ENCODE measurements at regions not wholly inside any gene's neighbourhood (a gene's known extent, or its start where the extent isn't known, plus 50 kb on each side); places are given as distances from the start of the nearest gene placed in this dataset.

- no peak for DNase-seq (ENCODE audit: low spot score)
These were observed 137.3 kb upstream of the AGR3 start for GRCh38 chr7:17019106-17019505.

GRCh38 chr7:17020250-17020649 lies 138.5 kb upstream of the AGR3 start:
- DNase-seq (ENCODE audit: low spot score): no peak

- DNase-seq (ENCODE audit: low spot score): no peak
These were observed 139.4 kb upstream of the AGR3 start for GRCh38 chr7:17021205-17021604.

- no peak for DNase-seq (ENCODE audit: low spot score)
These were observed 141.1 kb upstream of the AGR3 start for GRCh38 chr7:17022920-17023319.

- no peak for DNase-seq (ENCODE audit: low spot score)
These were observed 144.5 kb upstream of the AGR3 start for GRCh38 chr7:17026269-17026668.

- no peak for DNase-seq (ENCODE audit: low spot score)
These were observed 145.5 kb upstream of the AGR3 start for GRCh38 chr7:17027143-17027788.

- no peak for DNase-seq (ENCODE audit: low spot score)
These were observed 146.0 kb upstream of the AGR3 start for GRCh38 chr7:17027789-17028152.

- no peak for DNase-seq (ENCODE audit: low spot score)
These were observed 147.4 kb upstream of the AGR3 start for GRCh38 chr7:17029150-17029549.

GRCh38 chr7:17030559-17030958 lies 148.8 kb upstream of the AGR3 start:
- no peak for DNase-seq (ENCODE audit: low spot score)

- no peak for DNase-seq (ENCODE audit: low spot score)
These were observed 150.2 kb upstream of the AGR3 start for GRCh38 chr7:17031906-17032551.

GRCh38 chr7:17033245-17033644 lies 151.5 kb upstream of the AGR3 start:
- DNase-seq (ENCODE audit: low spot score): no peak

GRCh38 chr7:17036584-17036983 lies 154.8 kb upstream of the AGR3 start:
- no peak for DNase-seq (ENCODE audit: low spot score)

GRCh38 chr7:17037356-17037755 lies 155.6 kb upstream of the AGR3 start:
- DNase-seq (ENCODE audit: low spot score): no peak

GRCh38 chr7:17038160-17038782 lies 156.5 kb upstream of the AGR3 start:
- no peak for DNase-seq (ENCODE audit: low spot score)

- DNase-seq (ENCODE audit: low spot score): no peak
These were observed 157.0 kb upstream of the AGR3 start for GRCh38 chr7:17038783-17039170.

- no peak for DNase-seq (ENCODE audit: low spot score)
These were observed 157.6 kb upstream of the AGR3 start for GRCh38 chr7:17039372-17039771.

GRCh38 chr7:17040716-17041115 lies 158.9 kb upstream of the AGR3 start:
- no peak for DNase-seq (ENCODE audit: low spot score)

- no peak for DNase-seq (ENCODE audit: low spot score)
These were observed 159.5 kb upstream of the AGR3 start for GRCh38 chr7:17041324-17041723.

GRCh38 chr7:17042211-17042610 lies 160.4 kb upstream of the AGR3 start:
- no peak for DNase-seq (ENCODE audit: low spot score)

GRCh38 chr7:17043012-17043877 lies 161.5 kb upstream of the AGR3 start:
- DNase-seq (ENCODE audit: low spot score): no peak

GRCh38 chr7:17044396-17044795 lies 162.6 kb upstream of the AGR3 start:
- no peak for DNase-seq (ENCODE audit: low spot score)

GRCh38 chr7:17044861-17045260 lies 163.1 kb upstream of the AGR3 start:
- DNase-seq (ENCODE audit: low spot score): no peak
